ENCODE measurements at regions not wholly inside any gene's neighbourhood (a gene's known extent, or its start where the extent isn't known, plus 50 kb on each side); places are given as distances from the start of the nearest gene placed in this dataset.

GRCh38 chr4:59925290-59925689 is 1274.8 kb upstream of the ADGRL3 start:
- DNase-seq = no peak

- DNase-seq = no peak
Observed at GRCh38 chr4:59936566-59936965, 1263.6 kb upstream of the ADGRL3 start.

DNA sequence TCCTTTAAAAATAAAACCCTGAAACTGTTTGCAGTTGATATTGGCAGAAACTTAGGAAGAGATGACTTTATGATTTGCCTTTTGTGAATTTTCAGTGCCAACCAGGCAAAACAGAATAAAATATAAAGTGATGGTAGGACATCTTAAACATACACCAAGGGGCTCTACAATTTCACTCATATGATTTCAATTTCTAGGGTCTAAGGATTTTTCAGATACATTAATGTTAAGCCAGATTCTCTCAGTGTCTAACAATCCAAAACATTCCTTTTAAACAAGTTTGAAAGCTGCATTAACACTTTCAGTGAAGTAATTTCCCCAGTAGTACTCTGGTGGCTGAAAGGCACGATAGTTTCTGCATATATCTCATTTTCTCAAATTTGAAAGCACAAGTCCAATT is 1262.0 kb upstream of the ADGRL3 start:
- no peak for DNase-seq

DNA sequence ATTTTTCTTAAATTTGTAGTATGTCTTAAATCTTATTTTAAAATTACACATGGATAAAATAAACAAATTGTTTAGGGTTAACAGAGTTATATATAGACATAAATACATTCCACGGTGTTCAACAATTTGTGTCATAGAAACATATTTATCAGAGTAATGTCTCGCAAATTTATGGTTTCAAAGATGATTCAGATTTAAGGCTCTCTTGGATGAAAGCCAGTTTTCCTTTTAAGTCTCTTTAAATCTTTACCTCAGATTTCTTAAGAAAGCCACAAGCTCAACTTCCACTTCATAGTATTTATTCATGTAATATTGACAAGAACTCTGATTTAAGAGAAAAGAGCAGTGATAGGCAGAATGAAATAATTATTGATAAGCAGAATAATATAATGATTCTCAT is 1254.8 kb upstream of the ADGRL3 start:
- DNase-seq = no peak

- no peak for DNase-seq
Observed at GRCh38 chr4:59945716-59946115, 1254.4 kb upstream of the ADGRL3 start.

DNA sequence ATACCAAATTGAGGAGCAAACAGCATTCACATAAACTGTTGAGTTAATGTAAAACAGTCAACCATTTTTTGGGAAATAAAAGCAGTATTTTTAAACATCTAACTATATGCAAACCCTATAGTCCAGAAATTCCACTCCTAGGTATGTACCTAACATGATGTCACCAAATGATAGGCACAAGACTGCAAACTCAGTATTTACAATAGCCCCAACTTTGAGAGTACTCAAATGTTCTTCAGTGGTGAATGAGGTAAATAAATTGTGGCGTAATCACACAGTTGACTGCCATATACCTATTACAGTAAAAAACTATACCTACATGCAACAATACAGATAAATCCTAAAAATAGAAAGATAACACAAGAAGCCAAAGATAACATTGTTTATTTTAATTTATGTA is 1243.8 kb upstream of the ADGRL3 start:
- DNase-seq = no peak

- no peak for DNase-seq
Observed at GRCh38 chr4:59960143-59960542, 1240.0 kb upstream of the ADGRL3 start.

GRCh38 chr4:59966758-59967157 is 1233.4 kb upstream of the ADGRL3 start:
- DNase-seq = no peak

DNA sequence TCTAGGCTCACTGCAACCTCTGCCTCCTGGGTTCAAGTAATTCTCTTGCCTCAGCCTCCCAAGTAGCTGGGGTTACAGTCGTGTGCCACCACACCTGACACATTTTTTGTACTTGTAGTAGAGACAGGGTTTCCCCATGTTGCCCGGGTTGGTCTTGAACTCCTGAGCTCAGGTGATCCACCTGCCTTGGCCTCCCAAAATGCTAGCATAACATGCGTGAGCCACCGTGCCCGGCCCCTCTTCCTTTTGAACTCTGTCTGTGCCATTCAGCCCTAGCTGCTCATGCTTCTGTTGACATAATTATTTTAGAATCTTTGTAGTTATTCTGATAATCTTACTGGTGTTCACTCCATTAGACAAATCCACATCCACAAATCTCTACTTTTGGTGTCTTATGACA is 1231.3 kb upstream of the ADGRL3 start:
- DNase-seq = no peak

- DNase-seq = no peak
Observed at GRCh38 chr4:59969909-59970308, 1230.2 kb upstream of the ADGRL3 start.

GRCh38 chr4:59971952-59972351 is 1228.2 kb upstream of the ADGRL3 start:
- DNase-seq = no peak

DNA sequence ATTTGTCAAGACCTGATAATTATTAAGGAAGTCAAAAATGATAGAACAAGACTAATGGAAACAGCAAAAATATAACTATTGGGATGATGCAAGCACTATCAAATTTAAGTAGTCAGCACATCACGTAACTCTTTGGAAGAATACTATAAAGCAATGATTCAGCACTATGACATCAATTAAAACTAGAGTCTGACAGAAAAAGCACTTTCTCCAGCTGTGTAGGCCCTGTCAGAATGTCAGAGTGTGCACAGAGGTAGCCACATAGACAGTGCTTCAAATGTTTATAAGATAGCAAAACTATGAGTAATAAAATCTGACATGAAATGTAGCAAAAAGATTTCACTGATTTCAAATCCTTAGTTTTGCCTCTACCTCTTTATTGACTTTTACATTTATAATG is 1226.6 kb upstream of the ADGRL3 start:
- DNase-seq = no peak

- DNase-seq = no peak
Observed at GRCh38 chr4:59979061-59979460, 1221.1 kb upstream of the ADGRL3 start.

- no peak for DNase-seq
Observed at GRCh38 chr4:59983852-59984251, 1216.3 kb upstream of the ADGRL3 start.

- DNase-seq = no peak
Observed at GRCh38 chr4:59987289-59987688, 1212.8 kb upstream of the ADGRL3 start.

- no peak for DNase-seq
Observed at GRCh38 chr4:59994118-59994517, 1206.0 kb upstream of the ADGRL3 start.

DNA sequence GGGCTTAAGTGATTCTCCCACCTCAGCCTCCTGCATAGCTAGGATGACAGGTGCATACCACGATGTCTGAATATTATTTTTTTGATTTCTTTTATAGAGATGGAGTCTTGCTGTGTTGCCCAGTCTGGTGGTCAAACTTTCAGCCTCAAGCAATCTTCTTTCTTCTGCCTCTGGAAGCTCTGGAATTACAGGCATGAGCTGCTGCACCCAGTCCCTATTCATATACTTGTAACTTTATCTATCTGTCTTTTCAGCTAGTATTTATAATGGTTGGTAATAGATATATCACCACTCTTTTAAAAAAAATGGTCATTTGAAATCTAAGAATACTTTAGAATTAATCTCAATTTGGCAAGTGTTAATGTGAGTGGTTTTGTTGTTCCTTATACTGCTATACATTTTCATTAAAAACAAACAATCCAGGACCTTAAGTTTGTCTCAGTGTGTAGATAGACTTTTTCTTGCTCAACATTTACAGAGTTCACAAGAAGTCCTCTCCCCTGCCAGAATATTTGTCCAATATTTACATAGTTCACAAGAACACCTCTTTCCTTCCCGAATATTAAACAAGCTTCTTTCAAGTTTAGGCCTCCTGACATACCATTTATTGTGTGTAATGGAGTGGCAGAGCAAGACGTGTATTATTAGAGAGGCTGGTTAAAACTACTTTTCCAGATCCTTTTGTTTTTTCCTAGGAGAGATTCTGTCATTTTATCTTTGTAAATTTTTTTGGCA is 1197.4 kb upstream of the ADGRL3 start:
- no peak for DNase-seq

- DNase-seq = no peak
Observed at GRCh38 chr4:60013464-60014184, 1186.5 kb upstream of the ADGRL3 start.

GRCh38 chr4:60016971-60017370 is 1183.2 kb upstream of the ADGRL3 start:
- DNase-seq = no peak

DNA sequence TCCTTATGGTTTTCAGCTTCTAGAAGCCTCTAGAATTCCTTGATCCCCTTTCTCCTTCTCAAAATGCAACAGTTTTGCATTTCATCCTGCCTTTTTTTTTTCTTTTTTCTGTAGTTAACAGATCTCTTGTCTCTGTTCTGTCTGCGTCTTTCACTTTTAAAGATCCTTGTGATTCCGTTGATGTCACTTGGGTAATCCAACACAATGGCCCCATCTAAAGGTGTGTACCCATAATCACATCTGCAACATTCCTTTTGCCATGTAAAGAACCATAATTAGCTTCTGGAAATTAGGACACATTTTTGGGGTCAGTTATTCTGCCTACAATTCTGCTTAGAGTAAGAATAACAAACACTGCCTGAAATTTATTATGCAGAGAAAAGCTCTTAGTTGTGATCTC is 1180.9 kb upstream of the ADGRL3 start:
- DNase-seq = no peak

DNA sequence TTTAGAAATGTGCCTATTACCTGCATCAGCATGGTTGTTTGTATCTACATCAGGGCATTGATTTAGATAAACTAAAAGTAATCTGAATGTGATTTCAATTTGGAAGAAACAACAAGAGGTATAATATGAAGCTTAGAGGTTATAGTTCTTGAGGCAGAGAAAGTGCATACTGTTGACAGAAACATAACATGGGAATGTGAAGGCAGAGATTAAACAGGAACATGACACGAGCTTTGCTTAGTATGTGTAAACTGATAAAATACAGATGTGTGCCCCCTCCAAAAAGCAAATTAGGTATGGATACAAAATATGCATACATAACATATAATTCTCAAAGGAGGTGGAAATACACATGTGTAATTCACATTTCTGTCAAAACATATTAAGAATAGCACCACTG is 1180.2 kb upstream of the ADGRL3 start:
- DNase-seq = no peak

- DNase-seq = no peak
Observed at GRCh38 chr4:60020389-60020788, 1179.7 kb upstream of the ADGRL3 start.

DNA sequence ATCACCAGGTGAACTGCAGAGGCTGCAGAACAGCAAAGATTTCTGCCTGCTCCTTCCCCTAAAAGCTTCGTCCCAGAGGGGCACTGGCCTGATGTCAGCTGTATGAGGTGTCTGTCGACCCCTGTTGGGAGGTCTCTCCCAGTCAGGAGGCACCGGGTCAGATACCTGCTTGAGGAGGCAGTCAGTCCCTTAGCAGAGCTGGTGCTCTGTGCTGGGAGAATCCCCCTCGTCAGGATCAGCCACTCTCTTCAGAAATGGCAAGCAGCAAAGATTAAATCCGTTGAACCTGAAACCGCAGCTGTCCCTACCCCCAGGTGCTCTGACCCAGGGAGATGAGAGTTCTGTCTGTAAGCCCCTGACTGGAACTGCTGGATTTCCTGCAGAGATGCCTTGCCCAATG is 1166.3 kb upstream of the ADGRL3 start:
- DNase-seq = no peak

DNA sequence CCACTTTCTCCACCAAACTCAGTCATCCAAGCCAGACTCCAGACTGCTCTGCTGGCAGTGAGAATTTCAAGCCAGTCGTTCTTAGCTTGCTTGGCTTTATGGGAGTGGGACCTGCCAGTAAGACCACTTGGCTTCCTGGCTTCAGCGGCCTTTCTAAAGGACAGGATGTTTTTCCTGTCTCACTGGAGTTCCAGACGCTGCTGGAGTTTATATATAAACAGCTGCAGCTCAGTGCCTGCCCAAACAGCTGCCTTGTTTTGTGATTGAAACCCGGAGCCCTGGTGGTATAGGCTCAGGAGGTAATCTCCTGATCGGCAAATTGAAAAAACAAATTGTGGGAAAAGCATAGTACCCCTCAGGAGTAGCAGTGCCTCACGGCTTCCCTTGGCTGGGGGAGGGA is 1165.8 kb upstream of the ADGRL3 start:
- DNase-seq = no peak

GRCh38 chr4:60039908-60040307 is 1160.2 kb upstream of the ADGRL3 start:
- no peak for DNase-seq

Measured in 8988T (cell line).